Uterus (tissue), 3 donors: ENCODE measurements at regions not wholly inside any gene's neighbourhood (a gene's known extent, or its start where the extent isn't known, plus 50 kb on each side); places are given as distances from the start of the nearest gene placed in this dataset.

ENCODE experiments used
- DNase-seq, 2 donors: peaks; one replicate each; pipeline ENCODE4 v3.0.0-alpha.2; 2019 to 2020
- H3K27ac ChIP-seq, 2 donors: fragments of 200-600 bp; sonication (generic); 1 replicate in 1 of 2; 2 replicates in 1 of 2; pipeline ENCODE4 v1.5.1; 2016 to 2018
- H3K27me3 ChIP-seq, 2 donors: fragments of 200-600 bp; sonication (generic); one replicate each; pipeline ENCODE4 v1.5.1; 2018 to 2019; ENCODE audit warnings: control low read depth in 1 of 2
- H3K36me3 ChIP-seq, 2 donors: fragments of 200-600 bp; sonication (generic); one replicate each; pipeline ENCODE4 v1.5.1; 2019; ENCODE audit warnings: control low read depth in 1 of 2
- H3K4me1 ChIP-seq, 2 donors: fragments of 200-600 bp; sonication (generic); one replicate each; pipeline ENCODE4 v1.5.1; 2018 to 2019; ENCODE audit warnings: control low read depth in 1 of 2
- H3K4me3 ChIP-seq, 2 donors: fragments of 200-600 bp; sonication (generic); 1 replicate in 1 of 2; 2 replicates in 1 of 2; pipeline ENCODE4 v1.5.1; 2018 to 2019; ENCODE audit warnings: mild to moderate bottlenecking in 1 of 2
- H3K9me3 ChIP-seq, 2 donors: fragments of 200-600 bp; sonication (generic); one replicate each; pipeline ENCODE4 v1.5.1; 2019; ENCODE audit warnings: control low read depth in 1 of 2
- CTCF ChIP-seq, 4 experiments: fragments of 200-600 bp in 2 of 4; fragments of 450-650 bp in 2 of 4; sonication (generic) in 2 of 4; IDR thresholded peaks; one replicate each; pipeline ENCODE4 v1.5.1; 2016 to 2019; ENCODE audit warnings: antibody characterized with exemption in 4 of 4, mild to moderate bottlenecking in 2 of 4, moderate library complexity in 1 of 4
- POLR2A ChIP-seq, 2 donors: fragments of 450-650 bp; IDR thresholded peaks; one replicate each; pipeline ENCODE4 v1.6.1; 2016; ENCODE audit warnings: antibody characterized with exemption in 2 of 2, mild to moderate bottlenecking in 1 of 2, moderate library complexity in 1 of 2
- intact Hi-C: fragments of 100-400 bp; cut with DNase I; formaldehyde crosslinking; loops from one replicate; pipeline ENCODE4 v1.15.1; 2023; ENCODE audit warnings: low total_unique reads
- donor health status: DM: yes; HTN: yes; CAD: no.

GRCh38 chr1:184262109-184262508 is 124.7 kb upstream of the C1orf21 start:
- no peaks in the 10 kb centered on the region for H3K36me3 ChIP-seq
- H3K9me3 ChIP-seq: no peaks in the 10 kb centered on the region
- no peak overlapping the region for H3K27ac ChIP-seq
- no peak overlapping the region for H3K4me3 ChIP-seq
- TF ChIP-seq CTCF (IDR thresholded peaks at IDR 0.05) (no peak), POLR2A (IDR thresholded peaks at IDR 0.05) (no peak)
- H3K4me1 ChIP-seq: no peaks in the 10 kb centered on the region
- no peak for DNase-seq
- intact Hi-C loops: no loop called here
- no peaks in the 10 kb centered on the region for H3K27me3 ChIP-seq

GRCh38 chr1:184267747-184268146 is 119.1 kb upstream of the C1orf21 start:
- Histone ChIP-seq H3K27me3 (no peaks in the 10 kb centered on the region), H3K4me1 (no peaks in the 10 kb centered on the region), H3K36me3 (no peaks in the 10 kb centered on the region), H3K9me3 (no peaks in the 10 kb centered on the region), H3K4me3 (no peak overlapping the region), H3K27ac (no peak overlapping the region)
- DNase-seq: no peak
- TF ChIP-seq CTCF (IDR thresholded peaks at IDR 0.05) (no peak), POLR2A (IDR thresholded peaks at IDR 0.05) (no peak)
- intact Hi-C loops: no loop called here

GRCh38 chr1:184270556-184270955 is 116.3 kb upstream of the C1orf21 start:
- DNase-seq: no peak
- Histone ChIP-seq H3K27me3 (no peaks in the 10 kb centered on the region), H3K4me3 (no peak overlapping the region), H3K27ac (no peak overlapping the region), H3K9me3 (no peaks in the 10 kb centered on the region), H3K36me3 (no peaks in the 10 kb centered on the region), H3K4me1 (no peaks in the 10 kb centered on the region)
- intact Hi-C loops: no loop called here
- TF ChIP-seq CTCF (IDR thresholded peaks at IDR 0.05): no peak
- no peak for TF ChIP-seq POLR2A (IDR thresholded peaks at IDR 0.05)

- no peak overlapping the region for H3K4me3 ChIP-seq
- H3K9me3 ChIP-seq: no peaks in the 10 kb centered on the region
- no peaks in the 10 kb centered on the region for H3K4me1 ChIP-seq
- no peak for TF ChIP-seq POLR2A (IDR thresholded peaks at IDR 0.05)
- TF ChIP-seq CTCF (IDR thresholded peaks at IDR 0.05): no peak
- H3K27me3 ChIP-seq: no peaks in the 10 kb centered on the region
- no peak for DNase-seq
- intact Hi-C loops: no loop called here
- H3K27ac ChIP-seq: no peak overlapping the region
- no peaks in the 10 kb centered on the region for H3K36me3 ChIP-seq
These were observed 114.5 kb upstream of the C1orf21 start for GRCh38 chr1:184272175-184272866.

- H3K4me1 ChIP-seq: no peaks in the 10 kb centered on the region
- no peak for TF ChIP-seq CTCF (IDR thresholded peaks at IDR 0.05)
- TF ChIP-seq POLR2A (IDR thresholded peaks at IDR 0.05): no peak
- no peak overlapping the region for H3K4me3 ChIP-seq
- H3K27me3 ChIP-seq: no peaks in the 10 kb centered on the region
- intact Hi-C loops: no loop called here
- DNase-seq: no peak
- no peak overlapping the region for H3K27ac ChIP-seq
- no peaks in the 10 kb centered on the region for H3K9me3 ChIP-seq
- H3K36me3 ChIP-seq: no peaks in the 10 kb centered on the region
These were observed 110.4 kb upstream of the C1orf21 start for GRCh38 chr1:184276416-184276815.
